ENCODE measurements at regions not wholly inside any gene's neighbourhood (a gene's known extent, or its start where the extent isn't known, plus 50 kb on each side); places are given as distances from the start of the nearest gene placed in this dataset.

DNA sequence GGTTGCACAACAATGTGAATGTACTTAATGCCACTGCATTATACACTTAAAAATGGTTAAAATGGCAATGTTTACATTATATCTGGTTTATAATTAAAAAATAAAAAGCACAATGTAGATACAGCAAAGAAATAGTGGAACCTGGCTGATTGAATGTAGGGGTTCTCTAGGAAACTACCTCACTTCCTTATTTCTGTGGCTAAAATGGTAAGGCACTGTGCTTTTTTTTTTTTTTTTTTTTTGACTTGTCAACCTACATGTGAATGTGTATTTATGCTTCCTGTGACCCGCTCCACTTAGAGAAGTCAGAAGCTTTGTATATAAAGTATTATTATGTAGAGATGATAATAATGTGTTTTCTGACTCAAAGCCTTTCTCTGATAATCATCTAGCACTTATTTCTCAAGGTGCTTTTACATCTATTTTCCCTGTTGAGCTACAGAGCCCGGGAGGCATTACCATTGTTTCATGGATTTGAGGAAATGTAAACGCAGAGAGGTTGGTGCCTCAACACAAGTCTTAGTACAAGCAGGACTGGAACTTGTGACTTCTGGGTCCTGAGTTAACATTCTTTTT, 55.0 kb downstream of the SOX4 start:
- H3K4me3 ChIP-seq (ENCODE audit: low read depth, low read length), result no peak overlapping the region
- no peaks in the 10 kb centered on the region for H3K36me3 ChIP-seq (ENCODE audit: control insufficient read depth, insufficient read depth, low read length)
- peaks cover under 1% of the 10 kb centered on the region for H3K4me1 ChIP-seq (ENCODE audit: control insufficient read depth, insufficient read depth, low read length)
- H3K9ac ChIP-seq (ENCODE audit: low read depth, low read length), result no peak overlapping the region
- no peaks in the 10 kb centered on the region for H3K27me3 ChIP-seq (ENCODE audit: control insufficient read depth, insufficient read depth, low read length)
- no peaks in the 10 kb centered on the region for H3K9me3 ChIP-seq (ENCODE audit: control insufficient read depth, insufficient read depth, low read length)

DNA sequence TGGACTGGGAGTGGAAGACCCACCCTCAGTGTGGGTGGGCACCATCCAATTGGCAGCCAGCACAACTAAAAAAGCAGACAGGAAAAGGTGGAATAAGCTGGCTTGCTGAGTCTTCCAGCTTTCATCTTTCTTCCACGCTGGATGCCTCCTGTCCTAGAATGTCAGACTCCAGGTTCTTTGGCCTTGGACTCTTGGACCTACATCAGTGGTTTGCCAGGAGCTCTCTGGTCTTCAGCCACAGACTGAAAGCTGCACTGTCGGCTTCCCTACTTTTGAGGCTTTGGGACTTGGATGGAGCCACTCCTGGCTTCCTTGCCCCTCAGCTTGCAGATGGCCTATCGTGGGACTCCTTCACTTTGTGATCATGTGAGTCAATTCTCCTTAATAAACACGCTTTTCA, 59.8 kb downstream of the SOX4 start:
- no peaks in the 10 kb centered on the region for H3K27me3 ChIP-seq (ENCODE audit: control insufficient read depth, insufficient read depth, low read length)
- peaks cover 14% of the 10 kb centered on the region for H3K4me1 ChIP-seq (ENCODE audit: control insufficient read depth, insufficient read depth, low read length)
- no peak overlapping the region for H3K4me3 ChIP-seq (ENCODE audit: low read depth, low read length)
- H3K9me3 ChIP-seq (ENCODE audit: control insufficient read depth, insufficient read depth, low read length), result no peaks in the 10 kb centered on the region
- H3K9ac ChIP-seq (ENCODE audit: low read depth, low read length), result no peak overlapping the region
- H3K36me3 ChIP-seq (ENCODE audit: control insufficient read depth, insufficient read depth, low read length), result no peaks in the 10 kb centered on the region

DNA sequence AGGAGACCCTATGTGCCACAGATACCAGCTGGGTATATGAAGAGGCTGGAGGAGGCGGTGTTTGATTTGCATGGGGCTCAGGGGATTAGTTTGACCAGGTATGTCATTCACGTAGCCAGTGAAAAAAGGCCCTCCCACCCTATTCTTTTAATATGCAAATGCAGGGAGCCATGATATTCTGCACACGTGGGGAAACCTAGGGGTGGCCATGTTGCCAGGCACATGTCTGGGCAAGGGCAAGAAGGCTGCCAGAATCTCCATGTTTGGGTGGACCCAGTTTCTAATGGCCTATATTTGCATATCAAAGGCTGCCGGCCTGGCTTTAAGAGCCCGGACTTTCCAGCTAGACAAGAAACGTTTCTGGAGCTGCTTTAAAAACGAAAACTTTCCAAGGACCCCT, 60.4 kb downstream of the SOX4 start:
- no peak overlapping the region for H3K4me3 ChIP-seq (ENCODE audit: low read depth, low read length)
- H3K36me3 ChIP-seq (ENCODE audit: control insufficient read depth, insufficient read depth, low read length), result no peaks in the 10 kb centered on the region
- H3K9me3 ChIP-seq (ENCODE audit: control insufficient read depth, insufficient read depth, low read length), result no peaks in the 10 kb centered on the region
- H3K9ac ChIP-seq (ENCODE audit: low read depth, low read length), result no peak overlapping the region
- H3K4me1 ChIP-seq (ENCODE audit: control insufficient read depth, insufficient read depth, low read length), result peaks cover 14% of the 10 kb centered on the region
- no peaks in the 10 kb centered on the region for H3K27me3 ChIP-seq (ENCODE audit: control insufficient read depth, insufficient read depth, low read length)

DNA sequence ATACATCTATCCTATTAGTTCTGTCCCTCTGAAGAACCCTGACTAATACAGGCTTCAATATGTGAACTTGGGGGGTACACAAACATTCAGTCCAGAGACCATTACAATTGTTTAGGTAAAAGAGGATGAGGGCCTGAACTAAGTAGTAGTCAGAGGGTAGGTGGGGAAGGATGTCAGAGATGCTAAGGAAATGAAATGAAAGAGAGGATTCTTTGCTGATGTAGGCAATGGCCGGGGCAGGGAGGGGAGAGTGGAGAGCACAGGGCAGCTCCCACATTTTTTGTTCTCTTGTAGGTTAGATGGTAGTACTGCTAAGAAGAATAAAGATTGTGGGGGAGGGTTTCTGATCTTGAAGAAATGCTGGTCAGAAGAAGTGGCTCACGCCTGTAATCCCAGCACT, 60.8 kb downstream of the SOX4 start:
- Histone ChIP-seq H3K4me1 (ENCODE audit: control insufficient read depth, insufficient read depth, low read length) (peaks cover 14% of the 10 kb centered on the region), H3K27me3 (ENCODE audit: control insufficient read depth, insufficient read depth, low read length) (no peaks in the 10 kb centered on the region), H3K36me3 (ENCODE audit: control insufficient read depth, insufficient read depth, low read length) (no peaks in the 10 kb centered on the region), H3K4me3 (ENCODE audit: low read depth, low read length) (no peak overlapping the region), H3K9ac (ENCODE audit: low read depth, low read length) (no peak overlapping the region), H3K9me3 (ENCODE audit: control insufficient read depth, insufficient read depth, low read length) (no peaks in the 10 kb centered on the region)

DNA sequence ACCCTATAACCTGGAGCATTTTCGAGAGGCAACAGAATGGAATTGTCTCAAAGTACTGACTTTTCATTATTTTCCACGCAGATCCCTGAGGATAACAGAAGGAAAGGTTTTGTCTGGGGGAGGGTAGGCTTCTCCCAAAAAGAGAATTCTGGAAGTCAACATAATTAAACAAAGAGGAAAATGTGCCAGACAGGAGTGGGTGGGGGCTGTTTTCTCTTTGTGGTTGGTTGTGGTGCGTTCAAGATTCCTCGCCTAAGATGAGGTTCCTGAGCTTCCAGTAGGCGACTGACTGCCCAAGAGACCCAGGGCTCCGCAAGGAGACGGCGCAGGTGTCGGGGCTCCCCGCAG, 70.4 kb downstream of the SOX4 start:
- Histone ChIP-seq H3K36me3 (ENCODE audit: control insufficient read depth, insufficient read depth, low read length) (no peaks in the 10 kb centered on the region), H3K27me3 (ENCODE audit: control insufficient read depth, insufficient read depth, low read length) (peaks cover 17% of the 10 kb centered on the region), H3K9ac (ENCODE audit: low read depth, low read length) (peak overlapping the region; percentile 62), H3K4me1 (ENCODE audit: control insufficient read depth, insufficient read depth, low read length) (peaks cover 15% of the 10 kb centered on the region), H3K9me3 (ENCODE audit: control insufficient read depth, insufficient read depth, low read length) (no peaks in the 10 kb centered on the region), H3K4me3 (ENCODE audit: low read depth, low read length) (peak overlapping the region; percentile 63)

DNA sequence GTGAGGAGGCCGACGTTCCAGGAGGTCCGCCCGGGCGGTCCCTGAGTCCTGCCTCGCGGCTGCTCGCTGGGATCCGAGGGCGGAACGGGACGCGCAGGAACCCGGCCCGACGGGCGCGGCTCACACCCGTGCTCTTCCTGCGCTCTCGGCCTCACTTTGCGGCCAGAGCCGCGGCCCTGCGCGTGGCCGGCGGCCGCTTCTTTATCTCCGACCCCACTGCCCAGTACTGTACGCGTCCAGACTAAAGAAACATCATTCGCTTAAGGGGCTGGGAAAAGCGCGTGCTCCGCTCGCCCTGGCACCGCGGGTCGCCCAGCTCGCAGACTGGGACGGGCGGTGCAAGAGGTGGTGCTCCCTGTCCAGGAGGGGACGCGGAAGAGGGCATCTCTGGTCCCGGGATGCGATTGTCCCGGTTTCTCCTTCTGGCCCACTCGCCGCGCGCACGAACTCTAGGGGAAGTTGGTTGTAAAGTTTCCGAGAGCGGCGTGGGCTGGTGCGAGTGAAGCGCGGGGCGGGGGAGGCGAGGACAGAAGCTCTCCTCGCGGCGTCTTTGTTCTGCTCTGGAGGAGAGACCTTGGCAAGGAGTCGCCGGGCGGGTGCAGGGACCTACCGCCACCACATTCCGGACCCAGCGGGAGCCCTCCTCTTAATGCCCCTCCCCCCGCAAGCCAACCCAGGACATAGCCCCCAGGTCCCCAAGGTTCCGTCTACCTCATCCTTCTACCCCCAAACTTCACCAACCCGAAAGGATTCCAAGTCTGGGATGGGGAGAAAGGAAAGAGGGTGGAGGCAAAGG, 71.0 kb downstream of the SOX4 start:
- Histone ChIP-seq H3K9ac (ENCODE audit: low read depth, low read length) (peak overlapping the region; percentile 62), H3K27me3 (ENCODE audit: control insufficient read depth, insufficient read depth, low read length) (peaks cover 17% of the 10 kb centered on the region), H3K4me1 (ENCODE audit: control insufficient read depth, insufficient read depth, low read length) (peaks cover 19% of the 10 kb centered on the region), H3K36me3 (ENCODE audit: control insufficient read depth, insufficient read depth, low read length) (no peaks in the 10 kb centered on the region), H3K9me3 (ENCODE audit: control insufficient read depth, insufficient read depth, low read length) (no peaks in the 10 kb centered on the region), H3K4me3 (ENCODE audit: low read depth, low read length) (peak overlapping the region; percentile 63)

DNA sequence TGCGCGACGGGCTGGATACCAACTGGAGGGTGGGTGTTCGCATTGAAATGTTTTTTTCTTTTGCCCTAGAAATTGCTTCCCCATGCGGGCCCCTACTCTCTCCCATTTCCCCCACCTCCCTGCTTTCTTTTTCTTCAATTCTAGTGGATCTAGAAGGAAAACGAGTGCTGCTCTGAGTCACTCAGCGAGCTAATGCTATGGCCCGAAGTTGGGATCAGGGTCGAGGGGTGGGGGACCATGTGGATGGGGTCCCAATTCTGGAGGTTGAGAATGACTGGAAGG, 71.5 kb downstream of the SOX4 start:
- Histone ChIP-seq H3K36me3 (ENCODE audit: control insufficient read depth, insufficient read depth, low read length) (no peaks in the 10 kb centered on the region), H3K9ac (ENCODE audit: low read depth, low read length) (no peak overlapping the region), H3K9me3 (ENCODE audit: control insufficient read depth, insufficient read depth, low read length) (no peaks in the 10 kb centered on the region), H3K4me3 (ENCODE audit: low read depth, low read length) (peak overlapping the region; percentile 63), H3K4me1 (ENCODE audit: control insufficient read depth, insufficient read depth, low read length) (peaks cover 19% of the 10 kb centered on the region), H3K27me3 (ENCODE audit: control insufficient read depth, insufficient read depth, low read length) (peaks cover 17% of the 10 kb centered on the region)

DNA sequence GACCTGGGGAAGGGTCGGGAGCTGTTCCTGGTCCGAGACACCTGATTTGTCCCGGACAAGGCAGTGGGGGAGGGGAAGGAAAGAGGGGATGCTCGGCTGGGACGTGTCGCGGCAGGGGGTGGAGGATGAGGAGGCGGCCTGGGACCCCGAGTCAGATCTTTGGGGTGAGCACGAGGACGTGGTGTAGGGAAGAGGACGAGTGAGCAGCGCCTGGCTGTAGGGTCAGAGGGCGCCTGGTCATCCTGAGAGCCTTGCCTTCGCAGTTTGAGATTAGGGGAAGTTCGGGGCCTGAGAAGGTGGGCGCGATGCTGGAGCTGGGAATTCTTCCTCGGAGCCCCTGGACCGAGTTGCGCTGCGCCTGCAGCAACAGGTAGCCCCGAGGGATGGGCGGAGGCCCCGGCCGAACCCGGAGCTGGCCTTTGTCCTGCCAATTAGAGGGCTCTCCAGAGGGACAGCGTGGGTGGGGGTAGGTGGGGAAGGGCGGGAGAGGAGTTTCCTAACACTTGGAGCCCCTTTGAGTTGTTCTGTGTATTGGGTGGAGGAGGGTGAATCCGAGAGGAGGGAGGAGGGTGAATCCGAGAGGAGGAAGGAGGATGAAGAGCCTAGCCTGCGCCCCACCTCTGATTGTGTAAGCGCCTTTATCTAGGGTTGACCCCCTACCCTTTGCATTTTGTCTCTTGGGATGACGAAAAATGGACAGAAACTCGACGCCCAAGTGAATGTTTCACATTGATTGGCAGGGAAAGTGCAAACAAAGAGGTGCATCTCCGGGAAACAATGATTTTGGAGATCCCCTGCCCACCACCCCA, 72.0 kb downstream of the SOX4 start:
- Histone ChIP-seq H3K4me3 (ENCODE audit: low read depth, low read length) (peak overlapping the region; percentile 63), H3K9ac (ENCODE audit: low read depth, low read length) (peak overlapping the region; percentile 77), H3K27me3 (ENCODE audit: control insufficient read depth, insufficient read depth, low read length) (peaks cover 17% of the 10 kb centered on the region), H3K9me3 (ENCODE audit: control insufficient read depth, insufficient read depth, low read length) (no peaks in the 10 kb centered on the region), H3K36me3 (ENCODE audit: control insufficient read depth, insufficient read depth, low read length) (no peaks in the 10 kb centered on the region), H3K4me1 (ENCODE audit: control insufficient read depth, insufficient read depth, low read length) (peaks cover 19% of the 10 kb centered on the region)

DNA sequence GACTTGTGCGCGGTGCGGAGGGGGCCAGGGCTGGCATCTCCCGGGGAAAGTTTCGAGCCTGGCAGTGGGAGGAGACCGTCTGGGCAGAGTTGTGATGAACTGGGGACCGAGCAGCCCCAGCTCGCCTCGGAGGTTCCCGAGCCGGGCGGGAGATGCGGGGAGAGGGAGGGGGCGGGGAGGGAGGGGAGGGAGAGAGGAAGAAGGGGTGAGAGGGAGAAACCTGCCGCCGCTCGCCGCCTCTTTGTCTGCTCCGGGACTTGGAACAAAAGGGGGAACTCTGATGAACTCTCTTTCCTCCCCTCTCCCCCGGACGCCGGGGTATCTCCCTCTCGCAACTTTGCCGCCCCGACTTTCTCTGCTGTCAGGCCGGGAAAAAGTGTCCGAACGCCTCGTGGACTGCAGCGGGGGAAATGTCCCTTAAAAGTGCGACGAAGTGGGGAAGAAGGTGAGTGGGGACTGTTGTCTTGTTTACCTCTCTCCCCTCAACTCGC, 72.7 kb downstream of the SOX4 start:
- H3K4me1 ChIP-seq (ENCODE audit: control insufficient read depth, insufficient read depth, low read length), result peaks cover 19% of the 10 kb centered on the region
- H3K9ac ChIP-seq (ENCODE audit: low read depth, low read length), result peak overlapping the region; percentile 77
- no peaks in the 10 kb centered on the region for H3K9me3 ChIP-seq (ENCODE audit: control insufficient read depth, insufficient read depth, low read length)
- peaks cover 17% of the 10 kb centered on the region for H3K27me3 ChIP-seq (ENCODE audit: control insufficient read depth, insufficient read depth, low read length)
- H3K4me3 ChIP-seq (ENCODE audit: low read depth, low read length), result peak overlapping the region; percentile 63
- no peaks in the 10 kb centered on the region for H3K36me3 ChIP-seq (ENCODE audit: control insufficient read depth, insufficient read depth, low read length)

DNA sequence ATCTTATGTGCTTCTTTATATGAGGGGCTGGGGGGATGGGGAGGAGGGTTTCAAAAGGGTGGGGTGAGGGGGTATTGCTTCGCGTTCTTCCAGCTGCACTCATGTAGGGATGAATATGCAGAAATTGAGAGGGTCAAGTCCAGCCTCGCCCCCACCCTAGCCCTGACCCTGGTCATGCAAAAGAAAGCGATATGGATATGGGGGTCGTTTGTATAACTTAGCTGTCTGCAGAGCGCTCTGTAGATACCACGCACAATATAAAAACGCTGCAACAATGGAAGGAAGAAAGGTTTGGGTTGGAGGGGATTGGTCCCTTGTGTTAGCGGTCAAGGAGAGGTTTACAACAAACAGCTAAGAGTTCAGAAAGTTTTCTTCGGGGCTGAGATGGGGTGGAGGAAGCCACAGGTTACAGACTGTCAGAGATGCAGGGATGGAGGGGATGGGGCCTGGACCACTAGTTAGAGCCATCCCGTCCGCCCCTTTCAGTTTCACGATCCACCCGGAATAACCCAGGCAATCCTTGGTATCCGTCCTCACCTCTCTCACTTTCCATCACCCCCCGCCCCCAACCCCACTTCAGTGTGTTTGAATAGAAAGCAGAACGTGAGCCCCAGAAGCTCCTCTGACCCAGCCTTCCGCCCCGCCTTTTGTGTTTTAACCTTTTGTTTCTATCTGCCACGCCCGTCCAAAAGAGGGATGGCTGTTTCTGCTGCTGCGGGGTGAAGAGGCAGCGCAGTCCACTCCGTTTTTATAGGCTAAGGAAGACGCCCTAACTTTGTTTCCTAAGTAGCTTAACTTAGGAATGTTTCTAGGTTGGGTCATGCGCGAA, 73.5 kb downstream of the SOX4 start:
- H3K4me3 ChIP-seq (ENCODE audit: low read depth, low read length), result peak overlapping the region; percentile 63

DNA sequence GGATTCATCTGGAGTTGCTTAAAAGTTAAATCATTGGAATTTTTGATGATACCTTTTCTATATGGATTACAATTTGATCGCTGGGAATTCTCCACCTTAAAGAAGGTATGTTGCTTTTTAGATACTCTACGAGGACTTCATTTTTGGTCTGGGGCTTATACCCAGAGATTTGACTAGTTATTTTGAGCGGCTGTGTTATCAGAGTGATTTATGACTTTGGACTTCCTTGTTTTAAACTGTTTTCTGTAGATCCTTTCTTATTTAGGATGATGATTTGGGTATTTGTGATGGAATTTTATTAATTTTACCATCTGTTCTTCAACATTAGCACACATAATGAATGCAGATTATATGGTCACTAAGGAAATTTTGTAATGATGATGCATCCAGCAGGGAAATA, 75.2 kb downstream of the SOX4 start:
- H3K9ac ChIP-seq (ENCODE audit: low read depth, low read length), result no peak overlapping the region
- no peaks in the 10 kb centered on the region for H3K9me3 ChIP-seq (ENCODE audit: control insufficient read depth, insufficient read depth, low read length)
- peaks cover 13% of the 10 kb centered on the region for H3K4me1 ChIP-seq (ENCODE audit: control insufficient read depth, insufficient read depth, low read length)
- peaks cover 2% of the 10 kb centered on the region for H3K27me3 ChIP-seq (ENCODE audit: control insufficient read depth, insufficient read depth, low read length)
- peak overlapping the region; percentile 63 for H3K4me3 ChIP-seq (ENCODE audit: low read depth, low read length)
- H3K36me3 ChIP-seq (ENCODE audit: control insufficient read depth, insufficient read depth, low read length), result no peaks in the 10 kb centered on the region

More for the DNA sequence above, 73.5 kb downstream of the SOX4 start:
- H3K9ac ChIP-seq (ENCODE audit: low read depth, low read length), result peak overlapping the region; percentile 19
- peaks cover 17% of the 10 kb centered on the region for H3K27me3 ChIP-seq (ENCODE audit: control insufficient read depth, insufficient read depth, low read length)
- no peaks in the 10 kb centered on the region for H3K36me3 ChIP-seq (ENCODE audit: control insufficient read depth, insufficient read depth, low read length)
- no peaks in the 10 kb centered on the region for H3K9me3 ChIP-seq (ENCODE audit: control insufficient read depth, insufficient read depth, low read length)
- peaks cover 19% of the 10 kb centered on the region for H3K4me1 ChIP-seq (ENCODE audit: control insufficient read depth, insufficient read depth, low read length)

Measured in iPS-15b (cell line).